Natural killer cell (primary cell): ENCODE measurements at regions not wholly inside any gene's neighbourhood (a gene's known extent, or its start where the extent isn't known, plus 50 kb on each side); places are given as distances from the start of the nearest gene placed in this dataset.

Experiments
- ATAC-seq, 3 donors: fragments of 150-1000 bp in 2 of 3; fragments of 200-7000 bp in 1 of 3; cut with Tn5 transposase; 1 replicate in 1 of 3; 2 replicates in 2 of 3; pipeline ENCODE4 v1.10.0; 2021; ENCODE audit warnings: mild to moderate bottlenecking in 2 of 3, moderate library complexity in 2 of 3
- DNase-seq, 2 donors: peaks; one replicate each; pipeline versions ENCODE4 v3.0.0 to v3.0.0-alpha.2; 2013 to 2021; ENCODE audit warnings: mixed read lengths in 1 of 2
- H3K27ac ChIP-seq: one replicate; pipeline ENCODE4 v1.5.1; 2013; ENCODE audit warnings: mild to moderate bottlenecking, low read length
- H3K27me3 ChIP-seq: one replicate; pipeline ENCODE4 v1.6.1; 2013; ENCODE audit warnings: low read length; ENCODE audit not compliant: control insufficient read depth, insufficient read depth
- H3K36me3 ChIP-seq: one replicate; pipeline ENCODE4 v1.6.1; 2013; ENCODE audit warnings: low read length; ENCODE audit not compliant: control insufficient read depth, insufficient read depth
- H3K4me1 ChIP-seq: one replicate; pipeline ENCODE4 v1.6.1; 2013; ENCODE audit warnings: low read length; ENCODE audit not compliant: control insufficient read depth, insufficient read depth
- H3K4me3 ChIP-seq: one replicate; pipeline ENCODE4 v1.5.1; 2013; ENCODE audit warnings: low read length
- H3K9me3 ChIP-seq: one replicate; pipeline ENCODE4 v1.6.1; 2013; ENCODE audit warnings: low read length; ENCODE audit not compliant: control insufficient read depth, insufficient read depth
- H3K27ac Mint-ChIP-seq, 2 donors: one replicate each; pipeline ENCODE4 v1.8.0; 2022; ENCODE audit warnings: mild to moderate bottlenecking in 2 of 2, mixed read lengths in 2 of 2, moderate library complexity in 1 of 2
- H3K27me3 Mint-ChIP-seq, 2 donors: one replicate each; pipeline ENCODE4 v1.8.0; 2022; ENCODE audit warnings: low read depth in 2 of 2, mixed read lengths in 2 of 2
- H3K36me3 Mint-ChIP-seq: one replicate; pipeline ENCODE4 v1.8.0; 2022; ENCODE audit warnings: mixed read lengths
- H3K4me1 Mint-ChIP-seq, 2 donors: one replicate each; pipeline ENCODE4 v1.8.0; 2022; ENCODE audit warnings: mixed read lengths in 2 of 2
- H3K4me3 Mint-ChIP-seq: one replicate; pipeline ENCODE4 v1.8.0; 2022; ENCODE audit warnings: mild to moderate bottlenecking, moderate library complexity, mixed read lengths
- H3K9me3 Mint-ChIP-seq, 2 donors: one replicate each; pipeline ENCODE4 v1.8.0; 2022; ENCODE audit warnings: mixed read lengths in 2 of 2
- WGBS: methylation state at CpG from one replicate; pipeline ENCODE4 v1.1.7; 2013; ENCODE audit warnings: missing lambda C conversion rate; ENCODE audit not compliant: insufficient coverage; 5-methylcytosine and 5-hydroxymethylcytosine counted together
- intact Hi-C: fragments of 100-400 bp; cut with micrococcal nuclease; formaldehyde crosslinking; loops from one replicate; pipeline ENCODE4 v1.14.2; 2022
- TF ChIP-seq, protein P1 (sequence below): fragments of 200-600 bp; IDR thresholded peaks from one replicate; pipeline ENCODE4 v1.8.0; 2022; ENCODE audit warnings: antibody characterized with exemption

DNA sequence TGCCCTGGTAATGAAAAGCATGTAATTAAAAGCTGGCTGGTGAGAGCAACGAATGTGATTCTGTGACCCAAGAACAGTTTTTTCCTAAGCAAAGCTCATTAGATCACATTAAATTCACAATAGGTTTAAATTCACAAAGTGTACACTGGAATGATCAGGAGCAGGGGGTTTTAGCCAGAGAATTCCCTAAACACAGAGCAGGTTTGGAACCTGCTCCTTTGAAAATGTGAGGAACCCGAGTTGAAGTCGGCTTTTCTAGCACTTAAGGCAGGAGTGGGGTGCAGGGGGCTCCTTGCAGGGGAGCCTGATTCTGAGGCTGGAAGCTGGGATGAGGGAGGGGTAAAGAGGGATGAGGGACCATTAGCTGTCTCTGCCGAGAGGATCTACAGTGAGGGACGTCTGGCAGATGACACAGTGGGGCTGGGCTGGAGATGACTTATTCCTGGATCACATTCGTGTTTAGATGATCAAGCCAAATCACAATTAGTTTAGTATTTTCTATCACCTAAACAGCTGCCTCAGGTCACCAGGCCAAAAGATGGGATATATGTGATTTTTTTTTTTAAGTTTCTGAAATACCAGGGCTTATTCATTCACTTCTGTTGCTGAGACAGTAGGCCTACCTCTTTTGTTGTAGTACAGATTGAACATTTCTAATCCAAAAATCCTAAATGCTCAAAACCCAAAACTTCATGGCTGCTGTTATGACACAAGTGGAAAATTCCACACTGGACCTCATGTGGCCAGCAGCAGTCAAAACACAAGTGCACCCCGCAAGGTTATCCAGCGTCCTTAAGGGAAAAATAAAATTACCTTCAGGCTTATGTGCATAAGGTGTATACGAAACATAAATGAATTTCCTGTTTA, 93.1 kb upstream of the HIVEP1 start:
- Mint-ChIP-seq H3K4me1 (no peaks in the 10 kb centered on the region), H3K4me3 (no peak overlapping the region), H3K27ac (no peak overlapping the region), H3K36me3 (no peaks in the 10 kb centered on the region), H3K27me3 (no peaks in the 10 kb centered on the region), H3K9me3 (no peaks in the 10 kb centered on the region)
- no peaks in the 10 kb centered on the region for H3K27me3 ChIP-seq
- no peaks in the 10 kb centered on the region for H3K36me3 ChIP-seq
- no peak overlapping the region for H3K4me3 ChIP-seq
- no peaks in the 10 kb centered on the region for H3K4me1 ChIP-seq
- no peaks in the 10 kb centered on the region for H3K9me3 ChIP-seq
- ATAC-seq (no peak), DNase-seq (no peak)
- H3K27ac ChIP-seq: no peak overlapping the region
- TF ChIP-seq, protein P1, sequence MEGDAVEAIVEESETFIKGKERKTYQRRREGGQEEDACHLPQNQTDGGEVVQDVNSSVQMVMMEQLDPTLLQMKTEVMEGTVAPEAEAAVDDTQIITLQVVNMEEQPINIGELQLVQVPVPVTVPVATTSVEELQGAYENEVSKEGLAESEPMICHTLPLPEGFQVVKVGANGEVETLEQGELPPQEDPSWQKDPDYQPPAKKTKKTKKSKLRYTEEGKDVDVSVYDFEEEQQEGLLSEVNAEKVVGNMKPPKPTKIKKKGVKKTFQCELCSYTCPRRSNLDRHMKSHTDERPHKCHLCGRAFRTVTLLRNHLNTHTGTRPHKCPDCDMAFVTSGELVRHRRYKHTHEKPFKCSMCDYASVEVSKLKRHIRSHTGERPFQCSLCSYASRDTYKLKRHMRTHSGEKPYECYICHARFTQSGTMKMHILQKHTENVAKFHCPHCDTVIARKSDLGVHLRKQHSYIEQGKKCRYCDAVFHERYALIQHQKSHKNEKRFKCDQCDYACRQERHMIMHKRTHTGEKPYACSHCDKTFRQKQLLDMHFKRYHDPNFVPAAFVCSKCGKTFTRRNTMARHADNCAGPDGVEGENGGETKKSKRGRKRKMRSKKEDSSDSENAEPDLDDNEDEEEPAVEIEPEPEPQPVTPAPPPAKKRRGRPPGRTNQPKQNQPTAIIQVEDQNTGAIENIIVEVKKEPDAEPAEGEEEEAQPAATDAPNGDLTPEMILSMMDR: no peak
- WGBS: 95% methylated on average over 9 of the region's 9 CpGs
- intact Hi-C loops: no loop called here

DNA sequence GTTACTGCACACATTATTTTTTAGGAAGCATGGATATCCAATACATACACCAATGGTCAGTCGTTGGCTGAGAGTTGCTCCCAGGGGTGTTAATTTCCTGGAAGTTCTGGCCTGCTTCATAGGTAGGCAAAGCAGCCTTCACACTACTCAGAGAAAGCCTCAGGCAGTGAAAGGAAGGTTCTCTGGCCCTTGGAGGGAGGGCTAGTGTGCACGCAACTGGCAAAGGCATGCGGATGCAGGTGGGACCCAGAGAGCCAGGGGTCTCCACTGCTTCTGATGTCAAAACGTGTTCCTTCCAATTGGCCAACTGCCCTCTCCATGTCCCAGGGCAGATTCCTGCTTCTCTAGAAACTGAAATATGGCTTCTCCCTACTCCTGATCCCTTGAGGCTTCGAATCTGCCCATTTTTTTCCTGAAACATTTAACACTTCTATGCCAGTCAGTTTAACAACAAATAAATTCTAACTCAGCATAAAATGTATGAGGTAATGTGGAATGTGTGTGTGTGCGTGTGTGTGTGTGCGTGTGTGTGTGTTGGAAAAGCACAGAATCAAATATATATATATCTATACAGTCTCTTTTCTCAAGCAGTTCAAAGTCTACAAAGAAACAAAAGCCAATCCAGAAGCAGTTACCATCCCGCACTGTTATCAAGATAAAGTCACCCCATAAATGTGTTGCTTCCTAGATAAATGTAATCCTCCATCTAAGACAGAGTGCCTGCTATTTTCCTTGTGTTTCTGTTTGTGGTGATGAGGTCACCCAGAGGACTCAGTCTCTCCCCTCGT, 94.0 kb upstream of the HIVEP1 start:
- 93% methylated on average over 7 of the region's 9 CpGs for WGBS
- H3K27ac ChIP-seq: no peak overlapping the region
- H3K27me3 ChIP-seq: no peaks in the 10 kb centered on the region
- Mint-ChIP-seq H3K4me3 (no peak overlapping the region), H3K4me1 (no peaks in the 10 kb centered on the region), H3K9me3 (no peaks in the 10 kb centered on the region), H3K27me3 (peaks cover 0 to 2% of the 10 kb centered on the region in 2 donors), H3K36me3 (no peaks in the 10 kb centered on the region), H3K27ac (no peak overlapping the region)
- intact Hi-C loops: no loop called here
- TF ChIP-seq, protein P1: no peak
- ATAC-seq: no peak
- no peaks in the 10 kb centered on the region for H3K9me3 ChIP-seq
- H3K4me3 ChIP-seq: no peak overlapping the region
- no peaks in the 10 kb centered on the region for H3K4me1 ChIP-seq
- no peak for DNase-seq
- H3K36me3 ChIP-seq: no peaks in the 10 kb centered on the region

DNA sequence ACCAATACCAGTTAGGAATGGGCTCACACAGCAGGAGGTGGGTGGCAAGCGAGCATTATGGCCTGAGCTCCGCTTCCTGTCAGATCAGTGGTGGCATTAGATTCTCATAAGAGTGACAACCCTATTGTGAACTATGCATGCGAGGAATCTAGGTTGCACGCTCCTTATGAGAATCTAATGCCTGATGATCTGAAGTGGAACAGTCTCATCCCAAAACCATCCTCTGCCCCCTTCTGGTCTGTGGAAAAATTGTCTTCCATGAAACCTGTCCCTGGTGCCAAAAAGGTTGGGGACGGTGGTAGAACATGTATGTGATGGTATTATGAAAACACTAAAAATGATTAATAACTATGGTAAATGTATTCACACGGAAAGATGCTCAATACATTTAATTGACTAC, 99.7 kb upstream of the HIVEP1 start:
- DNase-seq (no peak), ATAC-seq (no peak)
- Mint-ChIP-seq H3K36me3 (no peaks in the 10 kb centered on the region), H3K4me3 (no peak overlapping the region), H3K27me3 (peaks cover 0 to 3% of the 10 kb centered on the region in 2 donors), H3K9me3 (no peaks in the 10 kb centered on the region), H3K27ac (no peak overlapping the region), H3K4me1 (no peaks in the 10 kb centered on the region)
- no peak overlapping the region for H3K4me3 ChIP-seq
- H3K4me1 ChIP-seq: no peaks in the 10 kb centered on the region
- H3K9me3 ChIP-seq: no peaks in the 10 kb centered on the region
- 96% methylated on average over 4 of the region's 6 CpGs for WGBS
- H3K36me3 ChIP-seq: no peaks in the 10 kb centered on the region
- TF ChIP-seq, protein P1: no peak
- no peaks in the 10 kb centered on the region for H3K27me3 ChIP-seq
- intact Hi-C loops: no loop called here
- no peak overlapping the region for H3K27ac ChIP-seq
